B cell (primary cell): ENCODE measurements at regions not wholly inside any gene's neighbourhood (a gene's known extent, or its start where the extent isn't known, plus 50 kb on each side); places are given as distances from the start of the nearest gene placed in this dataset.

Source experiments
- ATAC-seq: fragments of 200-7000 bp; cut with Tn5 transposase; one replicate; pipeline ENCODE4 v1.10.0; 2021; ENCODE audit warnings: low read depth, mild to moderate bottlenecking, moderate number of reproducible peaks, moderate library complexity
- CTCF ChIA-PET: fragments of 350-600 bp; sonication (Branson Sonifier 250); formaldehyde crosslinking; loops from one replicate; lab custom pipeline; 2021; ENCODE audit warnings: antibody characterized with exemption, inconsistent platforms; lab: Charles Lee
- POLR2A ChIA-PET: fragments of 350-600 bp; sonication (Branson Sonifier 250); formaldehyde crosslinking; loops from one replicate; lab custom pipeline; 2021; ENCODE audit warnings: antibody characterized with exemption; lab: Charles Lee
- DNase-seq: peaks from one replicate; pipeline ENCODE4 v3.0.0; 2013
- H2AFZ ChIP-seq: 2 replicates; pipeline ENCODE4 v1.6.1; 2012; ENCODE audit warnings: mild to moderate bottlenecking, low read depth, low read length; ENCODE audit not compliant: insufficient read depth, poor library complexity, severe bottlenecking
- H3K27ac ChIP-seq, 2 donors: 1 replicate in 1 of 2; 2 replicates in 1 of 2; pipeline ENCODE4 v1.5.1; 2012 to 2013; ENCODE audit warnings: low read length in 2 of 2, mild to moderate bottlenecking in 2 of 2, moderate library complexity in 1 of 2
- H3K27me3 ChIP-seq, 4 experiments: fragments of 200-600 bp in 1 of 4; sonication (generic) in 1 of 4; replicated peaks in 1 of 4; 1 replicate in 2 of 4; 2 replicates in 2 of 4; pipeline versions ENCODE4 v1.6.1 to v1.7.0; 2013 to 2016; ENCODE audit warnings: low read length in 3 of 4, mild to moderate bottlenecking in 2 of 4, mixed read lengths in 1 of 4, moderate library complexity in 1 of 4; ENCODE audit not compliant: insufficient read depth in 4 of 4, control insufficient read depth in 3 of 4; ENCODE audit errors: control extremely low read depth in 1 of 4
- H3K36me3 ChIP-seq, 2 experiments: replicated peaks in 1 of 2; 1 replicate in 1 of 2; 2 replicates in 1 of 2; pipeline versions ENCODE4 v1.6.1 to v1.7.1; 2013; ENCODE audit warnings: low read length in 1 of 2; ENCODE audit not compliant: insufficient read depth in 2 of 2, control insufficient read depth in 1 of 2; ENCODE audit errors: control extremely low read depth in 1 of 2, extremely low read depth in 1 of 2
- H3K4me1 ChIP-seq, 2 donors: fragments of 200-600 bp in 1 of 2; sonication (generic) in 1 of 2; 1 replicate in 1 of 2; 2 replicates in 1 of 2; pipeline versions ENCODE4 v1.5.1 to v1.6.1; 2013 to 2017; ENCODE audit warnings: low read length in 2 of 2; ENCODE audit not compliant: control insufficient read depth in 2 of 2, insufficient read depth in 2 of 2
- H3K4me2 ChIP-seq: replicated peaks from 2 replicates; pipeline ENCODE3; 2012; ENCODE audit warnings: mild to moderate bottlenecking, low read depth, low read length; ENCODE audit not compliant: poor library complexity, severe bottlenecking
- H3K4me3 ChIP-seq, 5 experiments: fragments of 200-600 bp in 1 of 5; sonication (generic) in 1 of 5; 1 replicate in 3 of 5; 2 replicates in 2 of 5; pipeline versions ENCODE4 v1.5.1 to v1.7.0; 2011 to 2016; ENCODE audit warnings: low read length in 4 of 5, mild to moderate bottlenecking in 4 of 5, low read depth in 2 of 5, control low read depth in 1 of 5, moderate library complexity in 1 of 5; ENCODE audit not compliant: insufficient read depth in 1 of 5; ENCODE audit errors: control extremely low read depth in 1 of 5, extremely low read depth in 1 of 5
- H3K79me2 ChIP-seq: fragments of 200-600 bp; sonication (generic); one replicate; pipeline ENCODE4 v1.6.0; 2016; ENCODE audit warnings: low read length; ENCODE audit not compliant: control insufficient read depth, insufficient read depth
- H3K9ac ChIP-seq: fragments of 200-600 bp; sonication (generic); 2 replicates; pipeline ENCODE4 v1.6.1; 2017; ENCODE audit warnings: mild to moderate bottlenecking, low read length, moderate library complexity
- H3K9me3 ChIP-seq, 3 donors: one replicate each; pipeline versions ENCODE4 v1.6.1 to v1.7.1; 2013; ENCODE audit warnings: low read length in 2 of 3; ENCODE audit not compliant: control insufficient read depth in 2 of 3, insufficient read depth in 1 of 3; ENCODE audit errors: control extremely low read depth in 1 of 3
- H4K20me1 ChIP-seq: 2 replicates; pipeline ENCODE4 v1.6.0; 2012; ENCODE audit warnings: mild to moderate bottlenecking, low read length; ENCODE audit not compliant: insufficient read depth, control insufficient read depth, poor library complexity, severe bottlenecking
- H3K27ac Mint-ChIP-seq: one replicate; pipeline ENCODE4 v1.8.0; 2021; ENCODE audit warnings: mixed read lengths
- H3K27me3 Mint-ChIP-seq: one replicate; pipeline ENCODE4 v1.8.0; 2021; ENCODE audit warnings: mixed read lengths
- H3K4me1 Mint-ChIP-seq: one replicate; pipeline ENCODE4 v1.8.0; 2021; ENCODE audit warnings: mixed read lengths
- H3K4me3 Mint-ChIP-seq: one replicate; pipeline ENCODE4 v1.8.0; 2021; ENCODE audit warnings: mixed read lengths
- H3K9me3 Mint-ChIP-seq: one replicate; pipeline ENCODE4 v1.8.0; 2022; ENCODE audit warnings: mixed read lengths; ENCODE audit not compliant: insufficient read depth
- EZH2 ChIP-seq: IDR thresholded peaks from 2 replicates; pipeline ENCODE4 v1.6.1; 2012; ENCODE audit warnings: borderline replicate concordance, low read depth, mild to moderate bottlenecking, moderate library complexity, low read length; ENCODE audit not compliant: insufficient read depth, poor library complexity, severe bottlenecking
- WGBS: methylation state at CpG from one replicate; pipeline ENCODE4 v1.1.5; 2013; ENCODE audit warnings: missing lambda C conversion rate; ENCODE audit not compliant: insufficient coverage; 5-methylcytosine and 5-hydroxymethylcytosine counted together
- intact Hi-C: fragments of 100-400 bp; cut with micrococcal nuclease; formaldehyde crosslinking; loops from one replicate; pipeline ENCODE4 v1.10.0; 2022
- TF ChIP-seq, protein P1 (sequence below): fragments of 200-600 bp; IDR thresholded peaks from one replicate; pipeline ENCODE4 v1.8.0; 2022; ENCODE audit warnings: antibody characterized with exemption, mild to moderate bottlenecking

DNA sequence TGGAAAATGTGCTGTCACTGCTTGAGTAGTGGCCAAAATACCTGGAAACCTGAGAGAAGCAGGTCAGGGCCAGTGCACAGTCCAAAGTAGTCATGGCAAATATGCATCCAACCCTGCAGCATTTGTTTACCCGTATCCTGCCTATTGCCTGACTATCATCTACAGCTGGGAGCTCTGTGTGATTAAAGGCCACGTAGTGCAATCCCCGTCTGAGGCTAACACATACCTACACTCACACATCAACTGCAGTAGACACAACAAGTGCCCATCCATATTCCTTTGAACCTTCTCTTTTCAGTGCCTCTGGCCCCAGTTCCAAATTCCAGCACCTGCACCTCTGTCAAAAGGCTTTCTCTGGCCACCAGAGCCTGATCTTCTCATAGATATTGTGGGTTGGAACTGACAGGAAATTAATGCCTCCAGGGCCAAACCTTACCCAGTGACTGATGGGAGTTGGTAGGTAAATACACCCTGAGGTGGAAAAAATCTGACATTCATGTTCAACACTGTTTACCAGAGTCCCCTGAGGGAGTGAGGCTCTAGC, 383.0 kb downstream of the SETD4 start:
- no peak for ATAC-seq
- Histone ChIP-seq H3K4me2 (no peak overlapping the region), H3K27me3 (peaks cover 0 to 3% (median 1%) of the 10 kb centered on the region in 4 experiments), H3K4me1 (no peaks in the 10 kb centered on the region), H3K36me3 (no peaks in the 10 kb centered on the region), H3K9ac (no peak overlapping the region), H3K4me3 (no peak overlapping the region), H3K79me2 (no peaks in the 10 kb centered on the region), H3K9me3 (no peaks in the 10 kb centered on the region), H4K20me1 (no peaks in the 10 kb centered on the region), H2AFZ (no peak overlapping the region), H3K27ac (no peak overlapping the region)
- POLR2A ChIA-PET: no interaction called here
- 94% methylated on average over 3 of the region's 3 CpGs for WGBS
- Mint-ChIP-seq H3K27ac (no peak overlapping the region), H3K27me3 (peaks cover 18% of the 10 kb centered on the region), H3K4me1 (no peaks in the 10 kb centered on the region), H3K9me3 (no peaks in the 10 kb centered on the region), H3K4me3 (no peak overlapping the region)
- no peak for TF ChIP-seq EZH2
- TF ChIP-seq, protein P1, sequence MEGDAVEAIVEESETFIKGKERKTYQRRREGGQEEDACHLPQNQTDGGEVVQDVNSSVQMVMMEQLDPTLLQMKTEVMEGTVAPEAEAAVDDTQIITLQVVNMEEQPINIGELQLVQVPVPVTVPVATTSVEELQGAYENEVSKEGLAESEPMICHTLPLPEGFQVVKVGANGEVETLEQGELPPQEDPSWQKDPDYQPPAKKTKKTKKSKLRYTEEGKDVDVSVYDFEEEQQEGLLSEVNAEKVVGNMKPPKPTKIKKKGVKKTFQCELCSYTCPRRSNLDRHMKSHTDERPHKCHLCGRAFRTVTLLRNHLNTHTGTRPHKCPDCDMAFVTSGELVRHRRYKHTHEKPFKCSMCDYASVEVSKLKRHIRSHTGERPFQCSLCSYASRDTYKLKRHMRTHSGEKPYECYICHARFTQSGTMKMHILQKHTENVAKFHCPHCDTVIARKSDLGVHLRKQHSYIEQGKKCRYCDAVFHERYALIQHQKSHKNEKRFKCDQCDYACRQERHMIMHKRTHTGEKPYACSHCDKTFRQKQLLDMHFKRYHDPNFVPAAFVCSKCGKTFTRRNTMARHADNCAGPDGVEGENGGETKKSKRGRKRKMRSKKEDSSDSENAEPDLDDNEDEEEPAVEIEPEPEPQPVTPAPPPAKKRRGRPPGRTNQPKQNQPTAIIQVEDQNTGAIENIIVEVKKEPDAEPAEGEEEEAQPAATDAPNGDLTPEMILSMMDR: no peak
- no peak for DNase-seq
- intact Hi-C loops: no loop called here
- CTCF ChIA-PET: interaction anchor here (0.6 kb wide), 1 partner anchor 15 kb away, joined by 3 read pairs; no protein-coding TSS in a partner anchor

DNA sequence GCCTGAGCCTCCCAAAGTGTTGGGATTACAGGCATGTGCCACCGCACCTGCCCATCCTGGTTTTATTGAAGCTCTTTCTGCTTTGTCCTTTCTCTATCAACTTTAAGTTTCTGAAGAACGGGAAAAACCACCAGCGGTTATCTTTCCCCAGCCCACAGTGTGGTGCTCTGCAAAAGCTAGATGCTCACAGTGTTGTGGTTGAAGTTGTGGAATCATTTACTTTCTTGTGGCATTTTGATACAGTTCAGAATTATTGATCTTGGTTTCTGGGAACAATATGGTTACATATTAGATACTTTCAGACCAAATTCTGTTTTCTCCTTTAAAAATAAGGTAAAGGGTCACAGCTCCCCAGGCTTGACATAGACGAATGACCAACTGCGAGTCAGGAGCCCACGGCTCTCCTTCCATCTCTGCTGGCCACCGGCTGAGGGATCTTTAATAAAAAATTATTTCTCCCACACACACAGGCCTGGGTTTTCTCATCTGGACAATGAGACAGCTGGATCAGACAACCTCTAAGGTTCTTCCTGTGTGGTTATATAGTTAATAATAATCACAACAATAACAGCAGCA, 385.3 kb downstream of the SETD4 start:
- Mint-ChIP-seq H3K27me3 (peaks cover 22% of the 10 kb centered on the region), H3K4me3 (no peak overlapping the region), H3K27ac (no peak overlapping the region), H3K4me1 (no peaks in the 10 kb centered on the region), H3K9me3 (no peaks in the 10 kb centered on the region)
- Histone ChIP-seq H2AFZ (no peak overlapping the region), H3K27me3 (peaks cover 0 to 3% (median 0%) of the 10 kb centered on the region in 4 experiments), H3K9ac (no peak overlapping the region), H3K4me3 (no peak overlapping the region), H3K4me2 (no peak overlapping the region), H4K20me1 (no peaks in the 10 kb centered on the region), H3K79me2 (no peaks in the 10 kb centered on the region), H3K4me1 (no peaks in the 10 kb centered on the region), H3K36me3 (no peaks in the 10 kb centered on the region), H3K9me3 (no peaks in the 10 kb centered on the region), H3K27ac (no peak overlapping the region)
- ATAC-seq: no peak
- CTCF ChIA-PET: interaction anchor here (0.6 kb wide), 1 partner anchor 185 kb away, joined by 3 read pairs; no protein-coding TSS in a partner anchor
- DNase-seq: no peak
- intact Hi-C loops: no loop called here
- 100% methylated on average over 1 of the region's 7 CpGs for WGBS
- POLR2A ChIA-PET: no interaction called here
- no peak for TF ChIP-seq EZH2
- TF ChIP-seq, protein P1: no peak
